HCT116 (cell line): ENCODE measurements at regions not wholly inside any gene's neighbourhood (a gene's known extent, or its start where the extent isn't known, plus 50 kb on each side); places are given as distances from the start of the nearest gene placed in this dataset.

Experiments
- ATAC-seq: fragments of 200-7000 bp; cut with Tn5 transposase; 2 replicates; pipeline ENCODE4 v1.9.1; 2020; ENCODE audit warnings: mild to moderate bottlenecking, moderate library complexity
- BruUV-seq: library from RNA; stranded (reverse); fragments of 400-500 nt; replicated peaks from 2 replicates; lab custom pipeline; 2021; lab: Mats Ljungman, UMichigan
- CTCF ChIA-PET: fragments of 300-600 bp; sonication (Branson Sonifier 250); formaldehyde crosslinking; loops from one replicate; lab custom pipeline; 2021; ENCODE audit warnings: antibody characterized with exemption; lab: Charles Lee
- POLR2A ChIA-PET: fragments of 300-600, 350-600 bp; sonication (Branson Sonifier 250); formaldehyde crosslinking; loops from one replicate; lab custom pipeline; 2021; ENCODE audit warnings: antibody characterized with exemption; lab: Charles Lee
- RAD21 ChIA-PET, 2 experiments: fragments of 300-600 bp; sonication (Branson Sonifier 250); formaldehyde crosslinking; loops; one replicate each; lab custom pipeline; 2023; ENCODE audit warnings: low total read pairs in 2 of 2; ENCODE audit not compliant: uncharacterized antibody in 2 of 2, unreplicated experiment in 2 of 2, low non-redundant PET in 1 of 2; lab: Charles Lee
- DNase-seq: peaks from one replicate; pipeline ENCODE4 v3.0.0-alpha.2; 2010; ENCODE audit warnings: low read depth, low spot score
- H2AFZ ChIP-seq: fragments of 200-600 bp; shearing (Covaris generic), sonication (generic); 2 replicates; pipeline ENCODE4 v1.6.1; 2017; ENCODE audit warnings: low read depth, mixed run types, mixed read lengths, antibody characterized with exemption, low read length; ENCODE audit not compliant: poor library complexity, severe bottlenecking
- H3K27ac ChIP-seq: 2 replicates; pipeline ENCODE4 v1.5.1; 2012; ENCODE audit warnings: low read depth, low read length
- H3K27me3 ChIP-seq: fragments of 200-600 bp; sonication (generic); 2 replicates; pipeline ENCODE4 v1.6.1; 2016; ENCODE audit warnings: mixed run types, low read length, mixed read lengths; ENCODE audit not compliant: insufficient read depth
- H3K36me3 ChIP-seq, 2 experiments: fragments of 200-500 bp in 1 of 2; fragments of 200-600 bp in 1 of 2; sonication (Bioruptor generic) in 1 of 2; sonication (generic) in 1 of 2; 2 replicates each; pipeline versions ENCODE4 v1.5.1 to v1.6.1; 2014 to 2016; ENCODE audit warnings: low read length in 2 of 2, inconsistent platforms in 1 of 2, mixed read lengths in 1 of 2, mixed run types in 1 of 2; ENCODE audit not compliant: insufficient read depth in 2 of 2, control insufficient read depth in 1 of 2
- H3K4me1 ChIP-seq, 2 experiments: fragments of 200-600 bp in 1 of 2; sonication (generic) in 1 of 2; 2 replicates each; pipeline versions ENCODE4 v1.5.1 to v1.6.1; 2012 to 2017; ENCODE audit warnings: low read length in 2 of 2, inconsistent platforms in 1 of 2, mild to moderate bottlenecking in 1 of 2, mixed read lengths in 1 of 2, mixed run types in 1 of 2, moderate library complexity in 1 of 2; ENCODE audit not compliant: insufficient read depth in 2 of 2, control insufficient read depth in 1 of 2
- H3K4me2 ChIP-seq: fragments of 200-600 bp; sonication (generic); 2 replicates; pipeline ENCODE4 v1.6.1; 2017; ENCODE audit warnings: mixed run types, low read length, mixed read lengths
- H3K4me3 ChIP-seq, 2 experiments: fragments of 200-600 bp in 1 of 2; sonication (generic) in 1 of 2; replicated peaks in 1 of 2; 2 replicates each; pipeline ENCODE4 v1.5.1; 2011 to 2016; ENCODE audit warnings: low read length in 2 of 2, control low read depth in 1 of 2, low read depth in 1 of 2, mild to moderate bottlenecking in 1 of 2, mixed read lengths in 1 of 2, mixed run types in 1 of 2
- H3K79me2 ChIP-seq: fragments of 200-600 bp; sonication (generic); 2 replicates; pipeline ENCODE4 v1.6.1; 2017; ENCODE audit warnings: mild to moderate bottlenecking, mixed run types, low read length, moderate library complexity, mixed read lengths; ENCODE audit not compliant: insufficient read depth
- H3K9ac ChIP-seq: fragments of 200-600 bp; sonication (generic); 2 replicates; pipeline ENCODE4 v1.6.1; 2016; ENCODE audit warnings: low read length, mixed read lengths
- H3K9me2 ChIP-seq: fragments of 200-600 bp; sonication (generic), shearing (Covaris generic); 2 replicates; pipeline ENCODE4 v1.6.1; 2017; ENCODE audit warnings: mixed run types, mild to moderate bottlenecking, moderate library complexity; ENCODE audit not compliant: insufficient read depth
- H3K9me3 ChIP-seq, 2 experiments: fragments of 200-500 bp in 1 of 2; fragments of 200-600 bp in 1 of 2; sonication (Bioruptor generic) in 1 of 2; sonication (generic) in 1 of 2; 2 replicates each; pipeline ENCODE4 v1.6.1; 2014 to 2017; ENCODE audit warnings: low read length in 2 of 2, mixed read lengths in 2 of 2, inconsistent platforms in 1 of 2, low read depth in 1 of 2, mild to moderate bottlenecking in 1 of 2, mixed run types in 1 of 2, moderate library complexity in 1 of 2; ENCODE audit not compliant: control insufficient read depth in 1 of 2, insufficient read depth in 1 of 2
- H4K20me1 ChIP-seq: fragments of 200-600 bp; sonication (generic), shearing (Covaris generic); 2 replicates; pipeline ENCODE4 v1.6.1; 2017; ENCODE audit warnings: mixed run types, mild to moderate bottlenecking, moderate library complexity; ENCODE audit not compliant: insufficient read depth
- CEBPB ChIP-seq: IDR thresholded peaks from 2 replicates; pipeline ENCODE4 v1.6.1; 2012; ENCODE audit warnings: low read depth
- ELF1 ChIP-seq: IDR thresholded peaks from 2 replicates; pipeline ENCODE4 v1.6.1; 2012; ENCODE audit warnings: low read depth, borderline replicate concordance
- EZH2phosphoT487 ChIP-seq: fragments of 200-600 bp; IDR thresholded peaks from 2 replicates; pipeline ENCODE4 v1.6.1; 2018; ENCODE audit warnings: antibody characterized with exemption, borderline replicate concordance
- FOSL1 ChIP-seq: IDR thresholded peaks from 2 replicates; pipeline ENCODE4 v1.6.1; 2012; ENCODE audit warnings: low read depth
- JUND ChIP-seq: IDR thresholded peaks from 2 replicates; pipeline ENCODE4 v1.6.1; 2012
- MAX ChIP-seq: IDR thresholded peaks from 2 replicates; pipeline ENCODE4 v1.6.1; 2012
- POLR2A ChIP-seq: IDR thresholded peaks from 2 replicates; pipeline ENCODE4 v1.7.0; 2011; ENCODE audit warnings: borderline replicate concordance; ENCODE audit not compliant: insufficient read depth, insufficient read length; ENCODE audit errors: extremely low read depth
- POLR2AphosphoS5 ChIP-seq: IDR thresholded peaks from 2 replicates; pipeline ENCODE4 v1.6.1; 2011; ENCODE audit warnings: mild to moderate bottlenecking, low read depth, low read length, moderate library complexity
- RAD21 ChIP-seq: IDR thresholded peaks from 2 replicates; pipeline ENCODE4 v1.6.1; 2012; ENCODE audit warnings: low read depth, mild to moderate bottlenecking
- SIN3A ChIP-seq: IDR thresholded peaks from 2 replicates; pipeline ENCODE4 v1.6.1; 2012; ENCODE audit warnings: low read depth
- SP1 ChIP-seq: IDR thresholded peaks from 2 replicates; pipeline ENCODE4 v1.6.1; 2012; ENCODE audit warnings: low read depth
- SRF ChIP-seq: IDR thresholded peaks from 2 replicates; pipeline ENCODE4 v1.6.1; 2012; ENCODE audit warnings: low read depth
- TCF7L2 ChIP-seq: IDR thresholded peaks from 2 replicates; pipeline ENCODE4 v1.7.0; 2011; ENCODE audit warnings: borderline replicate concordance, inconsistent platforms; ENCODE audit not compliant: insufficient read depth, insufficient read length; ENCODE audit errors: extremely low read depth
- ZBTB33 ChIP-seq: IDR thresholded peaks from 2 replicates; pipeline ENCODE4 v1.6.1; 2011; ENCODE audit warnings: mild to moderate bottlenecking, low read length, moderate library complexity; ENCODE audit not compliant: insufficient replicate concordance; ENCODE audit errors: extremely low read depth
- ZFX ChIP-seq: fragments of 450-650 bp; IDR thresholded peaks from 2 replicates; pipeline ENCODE4 v1.6.1; 2017
- intact Hi-C: fragments of 100-400 bp; cut with micrococcal nuclease; formaldehyde crosslinking; loops from 2 replicates; pipeline ENCODE4 v1.10.0; 2022

- H3K9ac ChIP-seq, result no peak overlapping the region
- H3K9me3 ChIP-seq, result no peaks in the 10 kb centered on the region
- H2AFZ ChIP-seq, result no peak overlapping the region
- H3K36me3 ChIP-seq, result no peaks in the 10 kb centered on the region
- no peaks in the 10 kb centered on the region for H4K20me1 ChIP-seq
- TF ChIP-seq ZFX (no peak), ZBTB33 (no peak), FOSL1 (no peak), POLR2A (no peak), ELF1 (no peak), RAD21 (no peak), SIN3A (no peak), CEBPB (no peak), JUND (no peak), SRF (no peak), POLR2AphosphoS5 (no peak), SP1 (no peak), EZH2phosphoT487 (no peak), MAX (no peak), TCF7L2 (no peak)
- ChIA-PET CTCF (interaction anchor here (0.9 to 2.1 kb wide), 19 partner anchors 9 to 975 kb away, joined by 3 to 27 read pairs (median 5); partner anchors contain the start of gene ATP5F1E), POLR2A (no interaction called here), RAD21 (no interaction called here)
- 0 out of 4 replicates have a peak, but pooled peaks cover 0 to 4% of the 10 kb centered on the region in 2 experiments for H3K4me1 ChIP-seq
- no peak overlapping the region for H3K27ac ChIP-seq
- no peak overlapping the region for H3K4me3 ChIP-seq
- H3K9me2 ChIP-seq, result no peaks in the 10 kb centered on the region
- ATAC-seq, result no peak
- peaks cover 3% of the 10 kb centered on the region; the same call in 1 of the 2 replicates for H3K27me3 ChIP-seq
- no peak overlapping the region for H3K4me2 ChIP-seq
- no peak for DNase-seq
- BruUV-seq, result no TSS peak
- intact Hi-C loops, result loop anchor here (5.0 to 10.0 kb wide), 3 partner anchors 369 to 1862 kb away; no protein-coding TSS in a partner anchor
- H3K79me2 ChIP-seq, result no peaks in the 10 kb centered on the region
These were observed 147.7 kb upstream of the PHACTR3 start for GRCh38 chr20:59456342-59457279.
